Stimulated activated CD8-positive, alpha-beta memory T cell treated with anti-CD3 and anti-CD28 coated beads, Interleukin-12 subunit alpha, Interleukin-12 subunit beta, amount 100 ng/mL, for 24 hours (primary cell): ENCODE measurements at regions not wholly inside any gene's neighbourhood (a gene's known extent, or its start where the extent isn't known, plus 50 kb on each side); places are given as distances from the start of the nearest gene placed in this dataset.
"Not testable (repeated sequence)": the region's sequence is repeated elsewhere in the genome, so short reads cannot be mapped to it uniquely, and the experiment has no call there.

Experiments
- DNase-seq: peaks from one replicate; pipeline ENCODE4 v3.0.0-alpha.2; 2020; ENCODE audit errors: extremely low read depth

DNA sequence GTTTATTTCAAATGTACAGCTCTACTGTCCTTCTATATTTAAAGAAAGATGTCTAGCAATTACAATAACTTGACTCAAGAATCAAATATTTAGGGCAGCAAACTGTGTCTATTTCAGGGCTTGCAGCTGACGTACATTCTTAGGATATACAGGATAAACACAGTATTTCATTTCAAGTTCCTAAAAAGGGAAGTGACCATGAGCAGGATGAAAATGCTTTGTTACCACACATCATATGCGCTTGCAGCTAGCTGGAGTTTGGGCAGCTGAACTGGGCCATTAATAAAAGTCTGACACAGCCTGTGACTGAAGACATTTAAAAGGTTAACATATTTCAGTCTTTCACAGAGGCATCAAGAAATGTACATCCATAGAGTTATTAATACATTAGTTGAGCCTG is 264.6 kb upstream of the TRIB2 start:
- no peak for DNase-seq

DNA sequence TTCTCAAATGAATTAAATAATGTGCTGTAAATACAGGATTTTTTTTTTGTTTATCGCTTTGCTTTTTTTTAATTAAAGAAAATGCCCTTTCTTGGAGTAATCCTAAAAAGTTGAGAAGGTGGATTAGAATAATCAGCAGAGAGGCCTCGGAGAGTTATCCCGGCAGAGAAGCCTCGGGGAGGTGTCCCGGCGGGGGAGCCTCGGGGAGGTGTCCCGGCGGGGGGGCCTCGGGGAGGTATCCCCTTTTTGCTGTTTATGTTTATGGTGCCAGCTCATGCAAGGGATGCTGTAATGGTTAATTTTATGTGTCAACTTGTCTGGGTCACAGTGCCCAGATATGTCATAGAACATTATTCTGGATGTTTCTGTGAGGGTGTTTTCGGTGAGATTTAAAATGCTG is 263.0 kb upstream of the TRIB2 start:
- no peak for DNase-seq

- no peak for DNase-seq
Observed at GRCh38 chr2:12455661-12456060, 261.1 kb upstream of the TRIB2 start.

DNA sequence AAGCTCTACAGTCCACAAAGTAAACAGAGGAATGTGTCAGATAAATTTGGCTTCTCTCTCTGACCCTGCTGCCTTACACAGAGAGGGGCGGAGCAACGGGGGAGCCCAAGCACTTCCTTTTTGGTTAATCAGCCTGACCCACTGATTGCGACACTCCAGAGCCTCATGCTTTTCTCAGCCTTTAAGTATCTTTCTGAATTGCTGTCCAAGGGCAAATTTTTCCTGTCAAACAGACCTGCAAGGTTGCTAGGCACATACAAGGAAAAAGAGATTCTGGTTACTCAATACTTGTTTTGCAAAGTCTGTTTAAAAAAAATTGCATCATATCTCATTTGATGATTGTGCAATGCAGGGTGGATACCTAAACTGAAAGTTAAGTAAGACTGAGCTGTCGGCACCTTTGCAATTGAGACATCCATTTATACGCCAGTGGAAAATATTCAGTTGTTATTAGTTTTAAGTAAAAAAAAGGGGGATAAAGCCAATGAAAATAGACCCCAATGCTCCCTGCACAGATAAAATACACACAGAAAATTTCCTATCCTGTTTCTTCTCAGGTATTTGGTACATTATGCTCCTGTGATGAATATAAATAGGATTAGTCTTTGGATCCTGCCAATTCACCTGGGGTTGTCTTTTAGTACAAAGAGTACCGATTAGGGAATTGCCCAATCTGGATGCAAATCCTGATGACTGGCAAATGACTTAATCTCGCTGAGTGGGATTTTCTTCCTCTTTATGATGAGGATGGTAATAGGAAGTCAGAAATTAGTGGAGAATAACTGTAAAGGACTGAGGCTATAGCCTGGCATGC is 260.2 kb upstream of the TRIB2 start:
- DNase-seq, result peak; percentile 32

GRCh38 chr2:12457831-12458230 is 258.9 kb upstream of the TRIB2 start:
- DNase-seq, result no peak

DNA sequence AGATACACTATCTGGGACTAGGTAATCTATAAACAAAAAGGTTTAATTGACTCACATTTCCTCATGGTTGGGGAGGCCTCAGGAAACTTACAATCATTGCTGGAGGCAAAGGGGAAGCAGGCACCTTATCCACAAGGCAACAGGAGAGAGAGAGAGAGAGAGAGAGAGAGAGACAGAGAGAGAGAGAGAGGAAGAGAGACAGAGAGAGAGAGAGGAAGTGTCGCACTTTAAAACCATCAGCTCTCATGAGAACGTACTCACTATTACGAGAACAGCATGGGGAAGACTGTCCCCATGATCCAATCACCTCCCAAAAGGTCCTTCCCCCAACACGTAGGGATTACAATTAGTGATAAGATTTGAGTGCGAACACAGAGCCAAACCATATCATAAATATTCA is 253.5 kb upstream of the TRIB2 start:
- no peak for DNase-seq

- no peak for DNase-seq
Observed at GRCh38 chr2:12465631-12466135, 251.1 kb upstream of the TRIB2 start.

- no peak for DNase-seq
Observed at GRCh38 chr2:12467303-12467702, 249.4 kb upstream of the TRIB2 start.

- no peak for DNase-seq
Observed at GRCh38 chr2:12469141-12469561, 247.6 kb upstream of the TRIB2 start.

GRCh38 chr2:12472265-12472664 is 244.5 kb upstream of the TRIB2 start:
- not testable (repeated sequence) for DNase-seq

DNA sequence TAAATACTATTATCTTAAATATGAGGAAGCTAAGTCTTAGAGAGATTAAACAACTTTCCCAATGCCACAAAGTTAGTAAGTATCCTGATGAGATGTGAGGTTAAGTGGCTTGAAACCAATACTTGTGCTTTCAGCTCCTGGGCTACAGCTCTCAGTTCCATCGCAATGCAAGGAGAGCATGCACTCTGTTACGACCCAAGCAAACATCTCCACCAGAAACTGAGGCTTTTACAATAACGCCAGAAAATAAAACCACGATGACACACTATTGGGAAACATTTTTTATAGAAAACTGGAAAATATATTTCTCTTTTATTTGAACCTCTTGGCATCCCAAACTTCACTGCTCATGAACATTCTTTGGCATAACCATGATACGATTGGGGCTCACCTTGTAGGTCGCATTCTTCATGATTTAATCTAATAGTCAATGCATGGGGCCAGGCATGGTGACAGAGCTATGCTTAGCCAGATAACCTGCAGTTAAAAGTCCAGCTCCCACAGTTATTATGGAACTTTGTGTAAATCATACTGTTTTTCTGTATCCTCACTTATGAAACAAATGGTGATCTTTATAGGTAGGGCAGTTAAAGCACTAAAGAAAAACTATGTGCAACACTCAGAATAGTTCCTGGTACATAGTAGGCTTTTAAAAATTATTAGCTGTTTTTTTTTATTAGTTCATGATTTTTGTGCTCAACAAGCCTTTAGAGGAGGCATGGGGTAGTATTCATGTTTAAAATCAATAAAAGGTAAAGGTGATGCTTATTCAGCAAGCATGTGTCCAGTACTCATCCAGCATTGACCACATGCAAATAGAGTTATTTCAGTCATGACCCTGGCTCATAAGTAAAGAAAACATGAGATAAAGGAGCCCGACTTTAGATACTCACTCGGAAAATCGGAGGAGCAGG is 238.3 kb upstream of the TRIB2 start:
- no peak for DNase-seq

GRCh38 chr2:12479065-12479601 is 237.6 kb upstream of the TRIB2 start:
- DNase-seq, result no peak

GRCh38 chr2:12484536-12485115 is 232.1 kb upstream of the TRIB2 start:
- DNase-seq, result no peak

- DNase-seq, result no peak
Observed at GRCh38 chr2:12486205-12487118, 230.3 kb upstream of the TRIB2 start.

DNA sequence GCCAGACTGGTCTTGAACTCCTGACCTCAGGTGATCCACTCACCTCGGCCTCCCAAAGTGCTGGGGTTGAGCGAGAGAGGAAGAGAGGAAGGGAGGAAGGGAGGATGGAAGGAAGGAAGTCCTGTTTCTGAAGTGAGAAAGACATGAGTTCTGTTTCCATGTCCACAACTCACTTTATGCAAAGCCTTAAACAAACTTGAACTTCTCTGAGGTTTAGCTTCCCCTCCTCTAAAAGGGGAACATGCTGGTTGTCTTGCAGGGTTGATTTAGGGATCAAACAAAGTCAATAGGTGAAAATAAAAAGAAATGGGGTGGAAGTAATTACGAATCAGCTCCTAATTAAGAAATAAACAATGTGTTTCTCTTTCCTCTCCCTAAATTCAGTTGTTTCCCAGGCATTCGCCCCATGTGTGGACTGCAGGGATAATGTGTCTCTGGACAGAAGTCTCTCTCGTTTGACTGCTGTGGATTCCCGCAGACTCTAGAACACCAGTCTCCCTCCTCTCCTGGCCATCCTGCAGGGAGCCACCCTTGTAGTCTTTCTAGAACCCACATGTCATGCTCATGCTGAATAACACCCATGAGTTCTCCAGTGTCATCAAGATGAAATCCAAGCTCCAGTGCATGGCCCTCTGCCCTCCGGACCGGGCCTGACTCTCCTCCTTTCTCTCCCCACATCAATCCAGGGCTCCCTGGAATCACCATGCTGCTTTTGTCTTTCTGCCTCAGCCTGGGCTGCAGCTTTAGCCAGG is 229.3 kb upstream of the TRIB2 start:
- DNase-seq, result no peak

DNA sequence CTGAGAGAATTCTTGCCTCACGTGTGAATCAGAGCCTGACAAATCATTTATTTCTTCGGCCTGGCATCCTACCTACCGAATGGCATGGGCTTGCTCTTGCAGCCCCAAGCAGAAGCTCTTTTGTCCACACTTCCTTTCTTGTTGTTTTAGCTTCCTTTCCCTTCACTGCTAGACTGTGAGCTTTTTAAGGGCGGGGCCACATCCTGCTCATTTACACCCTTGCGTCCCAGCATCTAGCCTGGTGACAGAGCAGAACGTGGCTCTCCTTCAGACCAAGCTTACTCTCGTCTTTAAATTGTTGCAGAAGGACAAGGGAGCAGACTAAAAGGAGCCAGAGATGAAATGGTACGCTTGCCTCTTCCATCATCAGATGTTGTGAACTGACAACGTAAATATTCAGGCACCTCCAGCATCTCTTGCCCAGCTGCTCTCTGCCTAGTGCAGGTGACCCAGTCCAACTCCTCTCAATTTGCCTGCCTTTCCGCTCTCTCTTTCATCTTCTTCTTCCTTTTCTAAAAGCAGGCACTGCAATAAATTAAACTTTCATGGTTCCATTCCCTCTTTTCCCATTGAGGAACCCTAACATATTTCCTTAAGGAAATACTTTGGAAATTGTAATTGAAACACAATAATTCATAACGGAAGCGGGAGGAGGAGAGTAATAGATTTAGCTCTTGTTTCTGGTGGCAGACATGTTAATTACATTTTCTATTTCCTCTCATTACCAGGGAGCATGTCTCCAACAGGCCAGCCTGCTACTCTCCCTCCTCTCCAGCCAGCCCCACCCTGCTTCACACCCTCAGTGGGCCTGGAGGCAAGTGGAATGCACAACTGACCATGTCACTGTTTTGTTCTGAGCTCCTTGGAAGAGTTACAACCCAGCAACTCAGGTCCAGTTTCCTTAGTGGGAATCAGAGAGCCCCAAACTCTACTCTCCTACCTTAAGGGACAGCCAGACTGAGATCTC is 228.1 kb upstream of the TRIB2 start:
- DNase-seq, result no peak

DNA sequence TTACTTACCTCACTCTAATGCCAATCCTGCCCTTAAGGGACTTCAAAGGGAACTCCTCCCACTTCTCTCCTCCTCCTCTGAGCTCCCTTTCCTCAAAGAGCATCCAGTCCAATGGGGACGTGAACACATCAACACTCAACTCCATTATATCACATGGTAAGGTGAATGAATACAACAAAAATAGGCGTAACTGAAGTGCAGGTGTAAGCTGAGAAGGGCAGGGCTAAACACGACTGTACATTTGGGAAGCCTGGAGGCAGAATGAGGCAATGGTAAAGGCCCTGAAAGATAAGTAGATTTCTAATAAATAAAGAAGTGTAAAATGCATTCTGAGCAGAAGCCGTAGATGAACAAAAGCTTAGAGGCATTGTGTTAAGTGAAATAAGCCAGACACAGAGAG is 226.1 kb upstream of the TRIB2 start:
- no peak for DNase-seq

DNA sequence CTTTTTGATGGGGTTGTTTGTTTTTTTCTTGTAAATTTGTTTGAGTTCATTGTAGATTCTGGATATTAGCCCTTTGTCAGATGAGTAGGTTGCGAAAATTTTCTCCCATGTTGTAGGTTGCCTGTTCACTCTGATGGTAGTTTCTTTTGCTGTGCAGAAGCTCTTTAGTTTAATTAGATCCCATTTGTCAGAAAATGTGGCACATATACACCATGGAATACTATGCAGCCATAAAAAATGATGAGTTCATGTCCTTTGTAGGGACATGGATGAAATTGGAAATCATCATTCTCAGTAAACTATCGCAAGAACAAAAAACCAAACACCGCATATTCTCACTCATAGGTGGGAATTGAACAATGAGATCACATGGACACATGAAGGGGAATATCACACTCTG is 224.4 kb upstream of the TRIB2 start:
- DNase-seq, result not testable (repeated sequence)

DNA sequence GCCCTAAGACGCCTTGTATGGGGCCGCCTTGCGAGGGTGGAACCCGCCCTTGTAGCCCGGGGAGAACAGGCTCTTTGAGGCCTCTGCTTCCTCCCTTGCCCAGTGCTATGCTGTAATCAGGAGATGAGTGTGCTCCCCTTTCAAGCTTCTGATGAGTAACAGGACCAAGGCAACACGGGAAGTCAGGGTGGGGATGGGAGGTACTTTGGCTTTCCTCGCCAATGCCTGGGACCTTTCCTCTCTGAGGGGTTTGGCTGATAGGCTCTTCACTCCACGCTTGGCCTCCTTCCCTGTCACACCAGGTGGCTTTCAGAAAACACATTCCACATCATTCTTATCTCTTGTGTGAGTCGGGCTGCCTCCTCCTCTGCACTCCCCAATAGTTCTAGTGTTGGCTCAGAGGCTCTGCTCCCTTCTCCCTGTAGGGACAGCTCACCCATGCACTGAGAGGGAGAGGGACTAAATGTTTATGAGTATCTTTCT is 223.7 kb upstream of the TRIB2 start:
- DNase-seq, result no peak
